Keratinocyte (primary cell): ENCODE measurements at regions not wholly inside any gene's neighbourhood (a gene's known extent, or its start where the extent isn't known, plus 50 kb on each side); places are given as distances from the start of the nearest gene placed in this dataset.

Experiments
- DNase-seq: peaks from one replicate; pipeline ENCODE4 v3.0.0-alpha.2; 2011; ENCODE audit warnings: low read depth, missing footprints, low spot score
- FAIRE-seq: peaks from 2 replicates; lab custom pipeline; 2011; peaks lifted over from hg19 to GRCh38; lab: Jason Lieb, UNC
- H2AFZ ChIP-seq: 2 replicates; pipeline ENCODE4 v1.6.0; 2012; ENCODE audit warnings: low read length, control low read depth, inconsistent platforms; ENCODE audit not compliant: control insufficient read depth
- H3K27ac ChIP-seq: 2 replicates; pipeline ENCODE4 v1.5.1; 2011; ENCODE audit warnings: low read length; ENCODE audit not compliant: control insufficient read depth, insufficient read depth
- H3K27me3 ChIP-seq: 3 replicates; pipeline ENCODE4 v1.6.0; 2011; ENCODE audit warnings: low read length; ENCODE audit not compliant: control insufficient read depth, insufficient read depth; ENCODE audit errors: extremely low read depth
- H3K36me3 ChIP-seq, 2 experiments: 2 replicates in 1 of 2; 3 replicates in 1 of 2; pipeline ENCODE4 v1.5.1; 2011; ENCODE audit warnings: low read length in 2 of 2, mild to moderate bottlenecking in 1 of 2; ENCODE audit not compliant: control insufficient read depth in 2 of 2, insufficient read depth in 2 of 2; ENCODE audit errors: extremely low read depth in 1 of 2
- H3K4me1 ChIP-seq: 3 replicates; pipeline ENCODE4 v1.5.1; 2011; ENCODE audit warnings: low read length; ENCODE audit not compliant: control insufficient read depth, insufficient read depth; ENCODE audit errors: extremely low read depth
- H3K4me2 ChIP-seq: 3 replicates; pipeline ENCODE4 v1.6.0; 2011; ENCODE audit warnings: low read depth, low read length; ENCODE audit not compliant: control insufficient read depth, insufficient read depth; ENCODE audit errors: extremely low read depth
- H3K4me3 ChIP-seq, 3 experiments: fragments of 200-600 bp in 1 of 3; sonication (generic) in 1 of 3; 2 replicates in 2 of 3; 3 replicates in 1 of 3; pipeline ENCODE4 v1.5.1; 2011 to 2016; ENCODE audit warnings: low read length in 3 of 3, mild to moderate bottlenecking in 3 of 3, control low read depth in 2 of 3, inconsistent platforms in 1 of 3, low read depth in 1 of 3, mixed read lengths in 1 of 3, mixed run types in 1 of 3, moderate library complexity in 1 of 3; ENCODE audit not compliant: control insufficient read depth in 2 of 3, insufficient read depth in 2 of 3; ENCODE audit errors: extremely low read depth in 1 of 3
- H3K79me2 ChIP-seq: 2 replicates; pipeline ENCODE4 v1.6.0; 2012; ENCODE audit warnings: low read length; ENCODE audit not compliant: control insufficient read depth, insufficient read depth
- H3K9ac ChIP-seq: 3 replicates; pipeline ENCODE4 v1.6.0; 2011; ENCODE audit warnings: low read length; ENCODE audit not compliant: control insufficient read depth, insufficient read depth; ENCODE audit errors: extremely low read depth
- H3K9me1 ChIP-seq: 3 replicates; pipeline ENCODE4 v1.6.0; 2011; ENCODE audit warnings: low read length; ENCODE audit not compliant: control insufficient read depth, insufficient read depth; ENCODE audit errors: extremely low read depth
- H3K9me3 ChIP-seq: 2 replicates; pipeline ENCODE4 v1.5.1; 2012; ENCODE audit warnings: low read depth, low read length; ENCODE audit not compliant: control insufficient read depth
- H4K20me1 ChIP-seq: 3 replicates; pipeline ENCODE4 v1.6.0; 2011; ENCODE audit warnings: low read length; ENCODE audit not compliant: control insufficient read depth, insufficient read depth; ENCODE audit errors: extremely low read depth
- CTCF ChIP-seq, 3 experiments: IDR thresholded peaks in 1 of 3; conservative IDR thresholded peaks in 1 of 3; optimal IDR thresholded peaks in 1 of 3; 2 replicates in 2 of 3; 3 replicates in 1 of 3; pipeline versions ENCODE3 to v1.5.1; 2011; ENCODE audit warnings: low read length in 3 of 3, mild to moderate bottlenecking in 3 of 3, moderate library complexity in 2 of 3, control low read depth in 1 of 3, inconsistent platforms in 1 of 3; ENCODE audit not compliant: insufficient read depth in 2 of 3; ENCODE audit errors: extremely low read depth in 1 of 3
- EZH2 ChIP-seq: IDR thresholded peaks from one replicate; pipeline ENCODE4 v1.6.1; 2012; ENCODE audit warnings: inconsistent platforms, mild to moderate bottlenecking, low read length, moderate library complexity
- dilution Hi-C: fragments of 300-500 bp; cut with MboI; formaldehyde crosslinking; loops from one replicate; pipeline ENCODE4 v1.7.0; 2020; ENCODE audit warnings: low sequenced_read_pairs; ENCODE audit not compliant: extremely low pct_ligation_motif_present

GRCh38 chr2:236949089-236949905 lies 136.4 kb upstream of the COPS8 start:
- DNase-seq (no peak), FAIRE-seq (no peak)
- dilution Hi-C loops = no loop called here

DNA sequence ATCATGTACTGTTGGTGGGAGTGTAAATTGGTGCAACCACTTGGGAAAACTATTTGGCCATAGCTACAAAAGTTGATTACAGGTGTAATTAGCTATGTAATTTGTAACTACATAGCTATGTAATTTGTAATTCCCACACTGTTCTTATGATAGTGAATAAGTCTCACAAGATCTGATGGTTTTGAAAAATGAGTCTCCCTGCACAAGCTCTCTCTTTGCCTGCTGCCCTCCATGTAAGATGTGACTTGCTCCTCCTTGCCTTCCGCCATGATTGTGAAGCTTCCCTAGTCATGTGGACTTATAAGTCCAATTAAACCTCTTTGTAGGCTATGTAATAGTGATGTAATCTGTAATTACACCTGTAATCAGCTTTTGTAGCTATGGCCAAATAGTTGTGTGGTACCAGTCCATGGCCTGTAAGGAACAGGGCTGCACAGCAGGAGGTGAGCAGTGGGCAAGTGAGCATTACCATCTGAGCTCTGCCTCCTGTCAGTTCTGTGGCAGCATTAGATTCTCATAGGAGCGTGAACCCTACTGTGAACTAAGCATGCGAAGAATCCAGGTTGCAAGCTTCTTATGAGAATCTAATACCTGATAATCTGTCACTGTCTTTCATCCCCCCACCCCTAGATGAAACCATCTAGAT lies 133.7 kb upstream of the COPS8 start:
- TF ChIP-seq EZH2 = no peak
- no peak for TF ChIP-seq CTCF (optimal IDR thresholded peaks at IDR 0.05 in 1 of 3, IDR thresholded peaks at IDR 0.05 in 1 of 3, conservative IDR thresholded peaks at IDR 0.05 in 1 of 3; ENCODE audit: extremely low read depth in 1 of 3, insufficient read depth in 2 of 3, low read length in 3 of 3)
- H3K4me1 ChIP-seq = no peaks in the 10 kb centered on the region
- no peak overlapping the region for H3K27ac ChIP-seq
- H3K79me2 ChIP-seq = no peaks in the 10 kb centered on the region
- no peaks in the 10 kb centered on the region for H3K9me1 ChIP-seq
- peaks cover 3% of the 10 kb centered on the region for H3K27me3 ChIP-seq
- no peak overlapping the region for H2AFZ ChIP-seq
- no peaks in the 10 kb centered on the region for H3K36me3 ChIP-seq
- dilution Hi-C loops = no loop called here
- H4K20me1 ChIP-seq = no peaks in the 10 kb centered on the region
- DNase-seq (no peak), FAIRE-seq (no peak)
- no peak overlapping the region for H3K4me2 ChIP-seq
- no peak overlapping the region for H3K9ac ChIP-seq
- H3K9me3 ChIP-seq = no peaks in the 10 kb centered on the region
- no peak overlapping the region for H3K4me3 ChIP-seq

More at GRCh38 chr2:236949089-236949905, 136.4 kb upstream of the COPS8 start:
- Histone ChIP-seq H3K9ac (no peak overlapping the region), H4K20me1 (no peaks in the 10 kb centered on the region), H3K9me1 (no peaks in the 10 kb centered on the region), H3K4me3 (no peak overlapping the region), H3K36me3 (no peaks in the 10 kb centered on the region), H3K4me1 (no peaks in the 10 kb centered on the region), H3K9me3 (no peaks in the 10 kb centered on the region), H2AFZ (no peak overlapping the region), H3K27me3 (peaks cover 3% of the 10 kb centered on the region), H3K4me2 (no peak overlapping the region), H3K79me2 (no peaks in the 10 kb centered on the region), H3K27ac (no peak overlapping the region)
- no peak for TF ChIP-seq CTCF (optimal IDR thresholded peaks at IDR 0.05 in 1 of 3, IDR thresholded peaks at IDR 0.05 in 1 of 3, conservative IDR thresholded peaks at IDR 0.05 in 1 of 3; ENCODE audit: extremely low read depth in 1 of 3, insufficient read depth in 2 of 3, low read length in 3 of 3)
- TF ChIP-seq EZH2 = no peak
